K562 (cell line): ENCODE measurements at regions not wholly inside any gene's neighbourhood (a gene's known extent, or its start where the extent isn't known, plus 50 kb on each side); places are given as distances from the start of the nearest gene placed in this dataset.

Experiments
- ATF3 ChIP-seq, 2 experiments: fragments of 450-650 bp in 1 of 2; sonication (generic) in 1 of 2; formaldehyde crosslinking in 1 of 2; IDR thresholded peaks in 1 of 2; conservative IDR thresholded peaks in 1 of 2; 2 replicates each; pipeline versions ENCODE4 v1.6.1 to v1.8.1; 2016 to 2023; ENCODE audit warnings: mild to moderate bottlenecking in 2 of 2, moderate library complexity in 2 of 2, inconsistent platforms in 1 of 2, missing genetic modification reagents in 1 of 2
- BRCA1 ChIP-seq, 2 experiments: fragments of 450-650 bp in 1 of 2; sonication (generic) in 1 of 2; formaldehyde crosslinking in 1 of 2; IDR thresholded peaks; 2 replicates each; pipeline versions ENCODE4 v1.5.0 to v1.6.1; 2017 to 2020; ENCODE audit warnings: mild to moderate bottlenecking in 1 of 2, missing genetic modification reagents in 1 of 2
- CBFA2T3 ChIP-seq: fragments of 450-650 bp; IDR thresholded peaks from 2 replicates; pipeline ENCODE4 v1.6.1; 2017
- CBX8 ChIP-seq: fragments of 200-600 bp; sonication (generic); IDR thresholded peaks from 2 replicates; pipeline ENCODE4 v1.6.1; 2012; ENCODE audit warnings: borderline replicate concordance, mixed run types, low read depth, mild to moderate bottlenecking, moderate library complexity, mixed read lengths, low read length, control low read depth, inconsistent platforms; ENCODE audit not compliant: poor library complexity, severe bottlenecking; ENCODE audit errors: extremely low read depth
- CHD4 ChIP-seq: fragments of 200-600 bp; sonication (generic); IDR thresholded peaks from 3 replicates; pipeline ENCODE4 v1.6.1; 2012; ENCODE audit warnings: low read depth, mild to moderate bottlenecking, mixed read lengths, low read length, inconsistent platforms; ENCODE audit not compliant: insufficient read depth, insufficient replicate concordance, poor library complexity, severe bottlenecking
- CTCF ChIP-seq, 3 experiments: IDR thresholded peaks in 2 of 3; conservative IDR thresholded peaks in 1 of 3; 2 replicates each; pipeline ENCODE4 v1.5.1; 2011 to 2012; ENCODE audit warnings: low read length in 3 of 3, mild to moderate bottlenecking in 3 of 3, control low read depth in 2 of 3, improper control_type of control experiment in 1 of 3, inconsistent platforms in 1 of 3, low read depth in 1 of 3, mixed read lengths in 1 of 3, moderate library complexity in 1 of 3; ENCODE audit not compliant: insufficient read depth in 2 of 3
- FOXM1 ChIP-seq, 2 experiments: fragments of 450-650 bp in 1 of 2; sonication (generic) in 1 of 2; formaldehyde crosslinking in 1 of 2; IDR thresholded peaks; 2 replicates each; pipeline versions ENCODE4 v1.6.1 to v1.9.0; 2017 to 2022; ENCODE audit warnings: low read depth in 2 of 2, mild to moderate bottlenecking in 2 of 2, missing genetic modification reagents in 1 of 2, moderate library complexity in 1 of 2
- PHF8 ChIP-seq: fragments of 200-600 bp; sonication (generic); IDR thresholded peaks from 2 replicates; pipeline ENCODE4 v1.6.1; 2012; ENCODE audit warnings: mixed run types, mild to moderate bottlenecking, inconsistent platforms, low read length, moderate library complexity, borderline replicate concordance
- PRDM10 ChIP-seq: fragments of 450-650 bp; IDR thresholded peaks from 2 replicates; pipeline ENCODE4 v1.6.1; 2018; ENCODE audit not compliant: partially characterized antibody
- TAF1 ChIP-seq: IDR thresholded peaks from 2 replicates; pipeline ENCODE4 v1.6.1; 2011; ENCODE audit warnings: mild to moderate bottlenecking, low read length, moderate library complexity; ENCODE audit not compliant: insufficient read depth, control insufficient read depth, severe bottlenecking; ENCODE audit errors: extremely low read depth
- WHSC1 ChIP-seq: IDR thresholded peaks from one replicate; pipeline ENCODE4 v1.6.1; 2012; ENCODE audit warnings: low read length, control low read depth, inconsistent platforms
- ZNF121 ChIP-seq: sonication (generic); formaldehyde crosslinking; conservative IDR thresholded peaks from 2 replicates; pipeline ENCODE4 v1.8.0; 2022; ENCODE audit warnings: missing genetic modification reagents
- ZNF146 ChIP-seq: IDR thresholded peaks from one replicate; pipeline ENCODE4 v1.6.1; 2018; ENCODE audit warnings: missing compliant biosample characterization; ENCODE audit not compliant: unreplicated experiment

- TF ChIP-seq FOXM1 (IDR thresholded peaks at IDR 0.05; ENCODE audit: low read depth) (no peak), FOXM1 (CRISPR knock-in tag; IDR thresholded peaks at IDR 0.05; ENCODE audit: low read depth) (no peak), PHF8 (no peak), TAF1 (no peak), CTCF (IDR thresholded peaks at IDR 0.05 in 2 of 3, conservative IDR thresholded peaks at IDR 0.05 in 1 of 3; ENCODE audit: insufficient read depth in 2 of 3, low read depth in 1 of 3, low read length in 3 of 3) (no peak), BRCA1 (IDR thresholded peaks at IDR 0.05) (no peak), BRCA1 (CRISPR knock-in tag; IDR thresholded peaks at IDR 0.05) (no peak), ZNF121 (CRISPR knock-in tag) (no peak), CHD4 (no peak), WHSC1 (no peak), CBFA2T3 (no peak), ZNF146 (no peak), ATF3 (IDR thresholded peaks at IDR 0.05) (no peak), ATF3 (CRISPR knock-in tag; conservative IDR thresholded peaks at IDR 0.05) (no peak), CBX8 (no peak), PRDM10 (no peak)
Observed at GRCh38 chr12:88764781-88765480, 184.7 kb upstream of the KITLG start.
